Esophagus muscularis mucosa (tissue), 4 donors: ENCODE measurements at regions not wholly inside any gene's neighbourhood (a gene's known extent, or its start where the extent isn't known, plus 50 kb on each side); places are given as distances from the start of the nearest gene placed in this dataset.

Experiments used
- DNase-seq: peaks from one replicate; pipeline ENCODE4 v3.0.0-alpha.2; 2017; ENCODE audit errors: extremely low spot score
- H3K27ac ChIP-seq, 4 donors: fragments of 200-600 bp; sonication (generic); replicated peaks in 1 of 4; 1 replicate in 3 of 4; 2 replicates in 1 of 4; pipeline ENCODE4 v1.5.1; 2016 to 2019; ENCODE audit warnings: mild to moderate bottlenecking in 1 of 4
- H3K27me3 ChIP-seq, 4 donors: fragments of 200-600 bp; sonication (generic); one replicate each; pipeline versions ENCODE4 v1.5.1 to v1.6.0; 2016 to 2019
- H3K36me3 ChIP-seq, 4 donors: fragments of 200-600 bp; sonication (generic); one replicate each; pipeline ENCODE4 v1.5.1; 2016 to 2019
- H3K4me1 ChIP-seq, 4 donors: fragments of 200-600 bp; sonication (generic); one replicate each; pipeline ENCODE4 v1.5.1; 2016 to 2019
- H3K4me3 ChIP-seq, 4 donors: fragments of 200-600 bp; sonication (generic); 1 replicate in 2 of 4; 2 replicates in 2 of 4; pipeline ENCODE4 v1.5.1; 2016 to 2019; ENCODE audit warnings: mild to moderate bottlenecking in 4 of 4, moderate library complexity in 1 of 4
- H3K9me3 ChIP-seq, 4 donors: fragments of 200-600 bp; sonication (generic); 1 replicate in 3 of 4; 2 replicates in 1 of 4; pipeline ENCODE4 v1.5.1; 2016 to 2019
- CTCF ChIP-seq, 3 experiments: fragments of 200-600 bp in 2 of 3; fragments of 450-650 bp in 1 of 3; sonication (generic) in 2 of 3; IDR thresholded peaks; one replicate each; pipeline ENCODE4 v1.5.1; 2017 to 2019; ENCODE audit warnings: antibody characterized with exemption in 3 of 3, mild to moderate bottlenecking in 2 of 3, moderate library complexity in 1 of 3
- EP300 ChIP-seq: sonication (generic); formaldehyde crosslinking; IDR thresholded peaks from one replicate; pipeline ENCODE4 v1.6.1; 2017; ENCODE audit warnings: antibody characterized with exemption
- POLR2A ChIP-seq: fragments of 450-650 bp; IDR thresholded peaks from one replicate; pipeline ENCODE4 v1.6.1; 2017; ENCODE audit warnings: antibody characterized with exemption, moderate library complexity, mild to moderate bottlenecking, low read depth
- POLR2AphosphoS5 ChIP-seq, 2 donors: sonication (generic); formaldehyde crosslinking; IDR thresholded peaks; one replicate each; pipeline ENCODE4 v1.6.1; 2017; ENCODE audit warnings: antibody characterized with exemption in 2 of 2
- WGBS: methylation state at CpG from one replicate; pipeline ENCODE4 v1.1.5; 2018; 5-methylcytosine and 5-hydroxymethylcytosine counted together
- intact Hi-C: fragments of 100-400 bp; cut with DNase I; formaldehyde crosslinking; loops from one replicate; pipeline ENCODE4 v1.15.1; 2023

- peaks cover 0 to 58% (median 0%) of the 10 kb centered on the region in 4 donors for H3K27me3 ChIP-seq
- H3K27ac ChIP-seq: no peak overlapping the region
- DNase-seq: no peak
- H3K4me1 ChIP-seq: no peaks in the 10 kb centered on the region
- WGBS: 85% methylated on average over 13 of the region's 14 CpGs
- H3K36me3 ChIP-seq: no peaks in the 10 kb centered on the region
- H3K4me3 ChIP-seq: no peak overlapping the region
- no peaks in the 10 kb centered on the region for H3K9me3 ChIP-seq
- TF ChIP-seq EP300: no peak
- TF ChIP-seq POLR2A: no peak
- no peak for TF ChIP-seq POLR2AphosphoS5 (IDR thresholded peaks at IDR 0.05)
- TF ChIP-seq CTCF (IDR thresholded peaks at IDR 0.05): no peak
- intact Hi-C loops: no loop called here
Observed at GRCh38 chr2:883260-883802, 67.3 kb upstream of the SNTG2 start.

GRCh38 chr2:881204-881918 lies 69.3 kb upstream of the SNTG2 start:
- TF ChIP-seq EP300: no peak
- no peak for TF ChIP-seq CTCF (IDR thresholded peaks at IDR 0.05)
- TF ChIP-seq POLR2AphosphoS5 (IDR thresholded peaks at IDR 0.05): no peak
- no peak for TF ChIP-seq POLR2A
- no peak overlapping the region for H3K27ac ChIP-seq
- intact Hi-C loops: no loop called here
- no peaks in the 10 kb centered on the region for H3K9me3 ChIP-seq
- no peaks in the 10 kb centered on the region for H3K36me3 ChIP-seq
- H3K27me3 ChIP-seq: peaks cover 0 to 54% (median 0%) of the 10 kb centered on the region in 4 donors
- H3K4me1 ChIP-seq: no peaks in the 10 kb centered on the region
- no peak for DNase-seq
- WGBS: 76% methylated on average over 8 of the region's 11 CpGs
- no peak overlapping the region for H3K4me3 ChIP-seq

- TF ChIP-seq CTCF (IDR thresholded peaks at IDR 0.05): no peak
- no peak for TF ChIP-seq POLR2A
- no peak for TF ChIP-seq EP300
- TF ChIP-seq POLR2AphosphoS5 (IDR thresholded peaks at IDR 0.05): no peak
- H3K4me1 ChIP-seq: no peaks in the 10 kb centered on the region
- H3K27me3 ChIP-seq: peaks cover 0 to 53% (median 0%) of the 10 kb centered on the region in 4 donors
- H3K4me3 ChIP-seq: no peak overlapping the region
- 77% methylated on average over 20 of the region's 29 CpGs for WGBS
- DNase-seq: no peak
- H3K36me3 ChIP-seq: no peaks in the 10 kb centered on the region
- H3K9me3 ChIP-seq: no peaks in the 10 kb centered on the region
- intact Hi-C loops: no loop called here
- H3K27ac ChIP-seq: no peak overlapping the region
Observed at GRCh38 chr2:880201-880970, 70.3 kb upstream of the SNTG2 start.

- Histone ChIP-seq H3K36me3 (no peaks in the 10 kb centered on the region), H3K4me3 (no peak overlapping the region), H3K4me1 (no peaks in the 10 kb centered on the region), H3K9me3 (no peaks in the 10 kb centered on the region), H3K27me3 (peaks cover 0 to 44% (median 0%) of the 10 kb centered on the region in 4 donors), H3K27ac (no peak overlapping the region)
- WGBS: 91% methylated on average over 16 of the region's 16 CpGs
- intact Hi-C loops: no loop called here
- DNase-seq: no peak
- TF ChIP-seq CTCF (IDR thresholded peaks at IDR 0.05): no peak
- TF ChIP-seq POLR2AphosphoS5 (IDR thresholded peaks at IDR 0.05): no peak
- TF ChIP-seq POLR2A: no peak
- no peak for TF ChIP-seq EP300
Observed at GRCh38 chr2:879540-879939, 71.1 kb upstream of the SNTG2 start.
